Retinal pigment epithelial cell (primary cell): ENCODE measurements at regions not wholly inside any gene's neighbourhood (a gene's known extent, or its start where the extent isn't known, plus 50 kb on each side); places are given as distances from the start of the nearest gene placed in this dataset.

Experiments used
- DNase-seq: peaks from one replicate; pipeline ENCODE4 v3.0.0-alpha.2; 2010; ENCODE audit warnings: low read depth
- H3K4me3 ChIP-seq: 2 replicates; pipeline ENCODE4 v1.5.1; 2011; ENCODE audit warnings: mild to moderate bottlenecking, low read length, control low read depth, moderate library complexity
- TF ChIP-seq, protein P1 (sequence below): conservative IDR thresholded peaks from 2 replicates; pipeline ENCODE4 v1.5.1; 2011; ENCODE audit warnings: low read depth, low read length, control low read depth, inconsistent platforms

DNA sequence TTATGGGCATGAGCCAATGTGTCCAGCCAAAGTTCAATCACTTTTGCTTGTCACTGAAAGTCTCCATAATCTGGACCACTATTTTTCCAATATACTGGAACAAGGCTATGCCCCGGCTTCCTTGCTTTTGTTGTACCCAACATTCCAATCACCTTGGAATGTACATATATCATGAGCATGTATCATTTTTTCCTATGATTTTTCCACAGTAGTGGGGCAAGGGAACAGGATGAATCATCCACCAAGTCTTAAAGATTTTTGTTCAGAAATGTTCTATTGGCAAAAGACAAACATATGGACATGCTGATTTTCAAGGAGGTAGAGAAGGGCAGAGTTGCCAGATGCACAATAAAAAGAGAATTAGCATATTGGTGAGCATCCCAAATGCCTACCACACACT is 548.1 kb upstream of the INTU start:
- TF ChIP-seq, protein P1, sequence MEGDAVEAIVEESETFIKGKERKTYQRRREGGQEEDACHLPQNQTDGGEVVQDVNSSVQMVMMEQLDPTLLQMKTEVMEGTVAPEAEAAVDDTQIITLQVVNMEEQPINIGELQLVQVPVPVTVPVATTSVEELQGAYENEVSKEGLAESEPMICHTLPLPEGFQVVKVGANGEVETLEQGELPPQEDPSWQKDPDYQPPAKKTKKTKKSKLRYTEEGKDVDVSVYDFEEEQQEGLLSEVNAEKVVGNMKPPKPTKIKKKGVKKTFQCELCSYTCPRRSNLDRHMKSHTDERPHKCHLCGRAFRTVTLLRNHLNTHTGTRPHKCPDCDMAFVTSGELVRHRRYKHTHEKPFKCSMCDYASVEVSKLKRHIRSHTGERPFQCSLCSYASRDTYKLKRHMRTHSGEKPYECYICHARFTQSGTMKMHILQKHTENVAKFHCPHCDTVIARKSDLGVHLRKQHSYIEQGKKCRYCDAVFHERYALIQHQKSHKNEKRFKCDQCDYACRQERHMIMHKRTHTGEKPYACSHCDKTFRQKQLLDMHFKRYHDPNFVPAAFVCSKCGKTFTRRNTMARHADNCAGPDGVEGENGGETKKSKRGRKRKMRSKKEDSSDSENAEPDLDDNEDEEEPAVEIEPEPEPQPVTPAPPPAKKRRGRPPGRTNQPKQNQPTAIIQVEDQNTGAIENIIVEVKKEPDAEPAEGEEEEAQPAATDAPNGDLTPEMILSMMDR, result no peak
- DNase-seq, result no peak
- H3K4me3 ChIP-seq, result no peak overlapping the region

DNA sequence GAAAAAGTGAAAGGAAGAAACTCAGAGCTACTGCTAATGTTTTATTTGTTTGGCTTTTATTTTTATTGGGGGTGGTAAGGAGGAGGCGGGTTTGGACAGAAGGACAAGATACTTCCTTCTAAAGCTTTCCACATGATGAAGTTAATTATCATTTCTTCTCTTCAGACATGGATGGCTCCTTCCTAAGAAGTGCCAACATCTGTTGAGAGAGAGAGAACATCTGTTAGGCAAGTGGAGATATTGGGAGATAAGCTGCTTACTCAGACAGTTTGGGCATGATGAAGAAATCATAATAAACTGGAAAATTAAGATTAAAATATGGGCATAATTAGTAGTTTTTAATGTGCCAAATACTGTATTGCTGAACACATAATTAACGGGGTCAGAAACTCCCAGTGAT is 535.7 kb upstream of the INTU start:
- no peak overlapping the region for H3K4me3 ChIP-seq
- no peak for DNase-seq
- TF ChIP-seq, protein P1, result no peak

DNA sequence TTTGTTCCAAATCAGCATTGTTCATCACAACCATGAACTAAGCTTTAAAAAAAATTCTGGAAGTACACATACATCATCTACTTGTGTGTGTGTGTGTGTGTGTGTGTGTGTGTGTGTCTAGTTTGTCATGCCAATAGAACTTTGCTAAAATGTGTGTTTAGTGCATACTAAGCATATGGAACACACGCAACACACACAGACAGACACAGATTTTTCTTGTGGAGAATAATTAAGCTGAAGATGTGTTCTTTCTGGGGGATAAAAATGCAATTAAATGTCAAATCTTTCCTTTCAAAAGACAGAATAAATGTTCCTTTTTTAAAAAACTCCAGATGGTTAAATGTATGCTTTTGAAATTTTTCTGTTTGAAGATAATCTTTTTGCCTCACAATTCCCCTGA is 530.4 kb upstream of the INTU start:
- H3K4me3 ChIP-seq, result no peak overlapping the region
- DNase-seq, result no peak
- TF ChIP-seq, protein P1, result no peak

DNA sequence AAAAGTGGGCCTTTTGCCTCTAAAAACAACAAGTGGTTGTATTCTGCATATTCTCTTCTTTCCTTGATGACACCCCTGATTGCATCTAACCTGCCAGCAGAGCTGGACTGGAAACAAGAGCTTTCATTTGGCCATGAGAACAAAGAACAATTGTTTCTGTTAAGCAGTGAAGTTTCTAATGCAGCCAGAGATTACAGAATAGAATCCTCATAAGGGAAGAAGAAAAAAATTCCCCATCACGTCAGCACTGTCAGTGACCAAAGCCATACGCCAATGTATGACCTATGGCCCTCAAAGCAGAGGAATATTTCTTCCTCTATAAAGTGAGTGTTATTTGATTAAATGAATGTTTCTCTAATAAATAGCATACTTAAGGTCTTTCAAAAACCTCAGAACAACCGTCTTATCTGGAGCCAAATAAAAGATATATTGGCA is 529.1 kb upstream of the INTU start:
- H3K4me3 ChIP-seq, result no peak overlapping the region
- DNase-seq, result no peak
- TF ChIP-seq, protein P1, result no peak

DNA sequence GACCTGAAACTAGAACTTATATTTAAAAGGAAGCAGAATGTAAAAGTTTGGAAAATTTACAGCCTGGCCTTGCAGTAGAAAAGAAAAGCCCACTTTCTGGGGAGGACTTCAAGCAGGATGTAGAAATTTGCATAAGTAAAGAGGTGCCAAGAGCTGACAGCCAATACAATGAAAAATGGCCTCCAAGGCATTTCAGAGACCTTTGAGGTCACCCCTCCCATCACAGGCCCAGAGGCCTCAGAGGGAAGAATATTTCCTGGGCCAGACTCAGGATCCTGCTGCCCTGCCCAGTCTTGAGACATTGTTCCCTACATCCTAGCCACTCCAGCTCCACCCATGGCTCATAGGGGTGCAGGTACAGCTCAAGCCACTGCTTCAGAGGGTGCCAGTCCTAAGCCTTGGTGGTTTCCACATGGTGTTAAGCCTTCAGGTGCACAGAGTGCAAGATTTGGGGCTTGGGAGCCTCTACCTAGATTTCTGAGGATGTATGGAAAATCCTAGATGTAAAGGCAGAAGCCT is 518.9 kb upstream of the INTU start:
- TF ChIP-seq, protein P1, result no peak
- DNase-seq, result no peak
- no peak overlapping the region for H3K4me3 ChIP-seq

DNA sequence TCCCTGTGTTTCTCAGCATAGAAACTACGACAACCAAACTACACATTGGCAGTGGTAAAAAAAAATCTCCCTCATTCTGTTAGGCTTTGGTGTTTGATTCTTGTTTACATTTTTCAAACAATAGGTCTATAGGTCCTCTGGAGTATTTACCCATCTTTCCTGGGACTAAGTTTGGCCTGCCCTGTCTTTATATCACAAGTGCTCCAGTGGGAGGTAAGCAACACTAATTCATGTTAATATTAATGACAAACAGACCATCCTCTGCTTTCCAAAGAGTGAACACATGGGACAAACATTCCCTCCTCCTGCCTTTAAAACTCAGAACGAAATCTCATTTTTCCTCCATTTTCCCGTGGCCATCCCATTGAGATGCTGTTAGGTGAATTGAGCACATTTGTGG is 514.1 kb upstream of the INTU start:
- TF ChIP-seq, protein P1, result no peak
- no peak overlapping the region for H3K4me3 ChIP-seq
- DNase-seq, result no peak

DNA sequence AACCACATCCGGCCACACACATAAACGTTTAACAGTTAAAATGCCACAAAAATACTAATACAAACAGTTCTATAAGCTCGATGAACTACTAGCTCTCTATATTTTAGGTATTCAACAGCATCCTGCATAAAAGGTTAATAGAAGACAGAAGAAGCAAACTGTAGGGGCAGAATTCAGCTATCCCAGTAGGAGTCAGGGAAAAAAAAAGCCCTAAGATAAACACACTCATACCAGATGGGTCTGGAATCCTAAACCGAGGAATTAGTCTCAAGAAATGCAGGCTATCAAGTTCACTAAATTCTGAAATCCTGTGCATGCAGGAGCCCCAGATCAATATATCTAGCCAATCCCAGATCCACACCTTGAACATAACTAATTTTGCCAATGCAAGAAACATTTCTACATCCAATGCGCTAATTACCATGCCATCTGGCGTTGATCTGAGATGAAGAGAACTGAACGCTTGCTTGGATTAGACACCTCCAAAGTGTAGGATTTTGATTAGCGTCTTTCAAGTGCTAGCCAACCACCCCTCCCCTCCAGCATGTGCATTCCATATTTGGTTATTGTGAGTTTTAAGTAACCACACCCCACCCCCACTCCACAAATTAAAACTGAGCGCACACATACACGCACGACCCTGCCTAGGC is 512.2 kb upstream of the INTU start:
- DNase-seq, result no peak
- TF ChIP-seq, protein P1, result no peak

More for the DNA sequence above, 512.2 kb upstream of the INTU start:
- no peak overlapping the region for H3K4me3 ChIP-seq
